Right atrium auricular region (tissue), 2 donors: ENCODE measurements at regions not wholly inside any gene's neighbourhood (a gene's known extent, or its start where the extent isn't known, plus 50 kb on each side); places are given as distances from the start of the nearest gene placed in this dataset.

Experiments used
- DNase-seq: peaks from one replicate; pipeline ENCODE4 v3.0.0-alpha.2; 2019; ENCODE audit warnings: low spot score
- H3K27ac ChIP-seq, 2 donors: fragments of 200-600 bp; sonication (generic); 1 replicate in 1 of 2; 2 replicates in 1 of 2; pipeline ENCODE4 v1.5.1; 2016 to 2019
- H3K27me3 ChIP-seq, 2 donors: fragments of 200-600 bp; sonication (generic); one replicate each; pipeline versions ENCODE4 v1.5.1 to v1.6.0; 2017 to 2019
- H3K36me3 ChIP-seq: fragments of 200-600 bp; sonication (generic); one replicate; pipeline ENCODE4 v1.5.1; 2016
- H3K4me1 ChIP-seq, 2 donors: fragments of 200-600 bp; sonication (generic); one replicate each; pipeline versions ENCODE4 v1.5.1 to v1.6.0; 2017 to 2019
- H3K4me3 ChIP-seq, 2 donors: fragments of 200-600 bp; sonication (generic); 1 replicate in 1 of 2; 2 replicates in 1 of 2; pipeline ENCODE4 v1.5.1; 2017 to 2019; ENCODE audit warnings: mild to moderate bottlenecking in 1 of 2, moderate library complexity in 1 of 2
- H3K9me3 ChIP-seq, 2 donors: fragments of 200-600 bp; sonication (generic); one replicate each; pipeline ENCODE4 v1.5.1; 2019
- CTCF ChIP-seq, 2 donors: fragments of 200-600 bp; sonication (generic); IDR thresholded peaks; one replicate each; pipeline ENCODE4 v1.5.1; 2019; ENCODE audit warnings: antibody characterized with exemption in 2 of 2

- no peak for TF ChIP-seq CTCF (IDR thresholded peaks at IDR 0.05)
- no peaks in the 10 kb centered on the region for H3K27me3 ChIP-seq
- H3K9me3 ChIP-seq: no peaks in the 10 kb centered on the region
- H3K36me3 ChIP-seq: no peaks in the 10 kb centered on the region
- no peak overlapping the region for H3K4me3 ChIP-seq
- H3K4me1 ChIP-seq: no peaks in the 10 kb centered on the region
- H3K27ac ChIP-seq: no peak overlapping the region
- DNase-seq: no peak
These were observed 282.5 kb upstream of the ADARB2 start for GRCh38 chr10:2019803-2020202.

- H3K4me3 ChIP-seq: no peak overlapping the region
- TF ChIP-seq CTCF (IDR thresholded peaks at IDR 0.05): no peak
- H3K9me3 ChIP-seq: no peaks in the 10 kb centered on the region
- H3K27ac ChIP-seq: no peak overlapping the region
- no peaks in the 10 kb centered on the region for H3K27me3 ChIP-seq
- H3K4me1 ChIP-seq: no peaks in the 10 kb centered on the region
- no peak for DNase-seq
- no peaks in the 10 kb centered on the region for H3K36me3 ChIP-seq
These were observed 282.0 kb upstream of the ADARB2 start for GRCh38 chr10:2019281-2019680.

- no peak for TF ChIP-seq CTCF (IDR thresholded peaks at IDR 0.05)
- H3K27me3 ChIP-seq: no peaks in the 10 kb centered on the region
- H3K9me3 ChIP-seq: no peaks in the 10 kb centered on the region
- H3K27ac ChIP-seq: no peak overlapping the region
- H3K4me3 ChIP-seq: no peak overlapping the region
- no peak for DNase-seq
- no peaks in the 10 kb centered on the region for H3K4me1 ChIP-seq
- no peaks in the 10 kb centered on the region for H3K36me3 ChIP-seq
These were observed 277.2 kb upstream of the ADARB2 start for GRCh38 chr10:2014541-2014940.

GRCh38 chr10:2012209-2012608 lies 274.9 kb upstream of the ADARB2 start:
- TF ChIP-seq CTCF (IDR thresholded peaks at IDR 0.05): no peak
- Histone ChIP-seq H3K4me3 (no peak overlapping the region), H3K36me3 (no peaks in the 10 kb centered on the region), H3K9me3 (no peaks in the 10 kb centered on the region), H3K27me3 (no peaks in the 10 kb centered on the region), H3K27ac (no peak overlapping the region), H3K4me1 (no peaks in the 10 kb centered on the region)
- DNase-seq: no peak

- Histone ChIP-seq H3K27ac (no peak overlapping the region), H3K27me3 (no peaks in the 10 kb centered on the region)
- no peak for TF ChIP-seq CTCF (IDR thresholded peaks at IDR 0.05)
These were observed 273.9 kb upstream of the ADARB2 start for GRCh38 chr10:2011106-2011716.

GRCh38 chr10:2005546-2005945 lies 268.2 kb upstream of the ADARB2 start:
- TF ChIP-seq CTCF (IDR thresholded peaks at IDR 0.05): no peak
- H3K27me3 ChIP-seq: no peaks in the 10 kb centered on the region

More at GRCh38 chr10:2011106-2011716, 273.9 kb upstream of the ADARB2 start:
- H3K4me1 ChIP-seq: no peaks in the 10 kb centered on the region
- H3K36me3 ChIP-seq: no peaks in the 10 kb centered on the region
- no peaks in the 10 kb centered on the region for H3K9me3 ChIP-seq
- H3K4me3 ChIP-seq: no peak overlapping the region
- DNase-seq: no peak

More at GRCh38 chr10:2005546-2005945, 268.2 kb upstream of the ADARB2 start:
- Histone ChIP-seq H3K27ac (no peak overlapping the region), H3K36me3 (no peaks in the 10 kb centered on the region), H3K4me1 (no peaks in the 10 kb centered on the region), H3K4me3 (no peak overlapping the region), H3K9me3 (no peaks in the 10 kb centered on the region)
- no peak for DNase-seq
